ENCODE measurements at regions not wholly inside any gene's neighbourhood (a gene's known extent, or its start where the extent isn't known, plus 50 kb on each side); places are given as distances from the start of the nearest gene placed in this dataset.
"Not testable (repeated sequence)": the region's sequence is repeated elsewhere in the genome, so short reads cannot be mapped to it uniquely, and the experiment has no call there.

DNA sequence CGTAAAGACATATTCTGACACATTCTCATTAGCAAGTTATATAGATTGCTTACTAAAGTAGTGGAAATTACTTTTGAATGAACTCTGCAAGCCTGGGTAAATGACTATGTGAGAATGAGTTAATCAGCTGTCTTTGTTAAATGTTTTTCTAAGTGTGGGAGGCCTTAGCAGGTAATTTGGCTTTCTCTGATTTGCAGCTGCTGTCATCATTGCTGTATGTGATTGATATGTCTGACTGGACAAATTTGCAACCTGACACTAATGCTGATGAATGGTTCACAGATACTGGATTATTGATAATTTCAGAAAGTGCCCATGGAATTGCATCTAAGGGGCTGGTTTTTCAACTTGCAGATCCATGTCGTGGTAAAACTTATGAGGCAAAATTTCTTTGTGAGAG lies 372.2 kb upstream of the SGO1 start:
- CTCF ChIA-PET = no interaction called here
- DNase-seq = no peak
- Mint-ChIP-seq H3K27ac (no peak overlapping the region), H3K27me3 (no peaks in the 10 kb centered on the region), H3K4me3 (no peak overlapping the region), H3K36me3 (no peaks in the 10 kb centered on the region), H3K4me1 (no peaks in the 10 kb centered on the region), H3K9me3 (peaks cover 7% of the 10 kb centered on the region)

DNA sequence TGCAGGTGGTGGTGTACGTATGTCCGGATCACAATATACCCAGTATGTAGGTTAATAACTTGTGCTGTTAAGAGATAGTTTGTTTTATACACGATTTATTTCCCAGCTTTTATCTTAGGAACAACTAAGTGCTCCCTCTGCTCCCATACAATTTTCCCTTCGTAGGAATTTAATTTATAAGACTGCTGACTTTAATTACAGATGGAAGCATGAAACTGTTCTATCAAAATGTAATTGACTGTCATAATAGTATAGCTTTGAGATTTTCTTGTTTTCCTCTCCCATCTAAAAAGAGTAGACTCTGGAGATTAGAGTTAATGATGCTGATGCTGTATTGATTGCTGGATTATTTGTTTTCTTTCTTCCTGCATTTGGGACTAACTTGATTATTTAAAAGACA lies 370.7 kb upstream of the SGO1 start:
- CTCF ChIA-PET = no interaction called here
- H3K9me3 Mint-ChIP-seq = peaks cover 3% of the 10 kb centered on the region
- no peak for DNase-seq
- H3K4me3 Mint-ChIP-seq = no peak overlapping the region
- H3K27ac Mint-ChIP-seq = no peak overlapping the region
- no peaks in the 10 kb centered on the region for H3K4me1 Mint-ChIP-seq
- no peaks in the 10 kb centered on the region for H3K36me3 Mint-ChIP-seq
- H3K27me3 Mint-ChIP-seq = no peaks in the 10 kb centered on the region

DNA sequence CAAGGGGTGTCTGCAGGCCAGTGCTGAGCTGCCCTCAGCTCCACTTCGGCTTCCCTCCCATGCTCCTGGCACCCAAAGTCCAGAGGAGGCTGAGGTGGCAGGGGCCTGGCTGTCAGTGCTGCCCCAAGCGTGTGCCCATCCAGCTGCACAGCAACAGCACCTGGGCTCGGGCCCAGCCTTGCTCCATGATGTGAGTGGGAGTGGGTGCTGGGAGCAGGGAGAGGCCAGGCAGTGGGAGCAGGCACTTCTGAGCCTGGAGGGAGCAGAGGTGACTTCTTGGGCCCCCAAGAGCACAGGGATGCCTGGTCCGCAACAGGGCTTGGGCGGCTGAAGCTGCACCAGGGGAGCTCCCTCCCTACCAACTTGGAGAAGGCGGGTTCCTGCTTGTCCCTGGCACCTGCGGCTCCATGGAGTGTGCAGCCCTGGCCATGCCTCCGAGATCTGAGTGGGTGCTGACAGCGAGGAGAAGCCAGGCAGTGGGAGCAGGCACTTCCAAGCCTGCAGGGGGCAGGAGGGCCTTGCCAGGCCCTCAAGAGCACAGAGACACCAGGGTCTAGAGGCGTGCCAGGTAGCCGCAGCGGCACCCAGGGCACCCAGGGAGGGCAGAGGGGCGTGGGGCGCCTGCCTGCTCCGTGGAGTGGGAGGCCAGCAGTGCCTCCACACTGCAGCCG lies 366.7 kb upstream of the SGO1 start:
- no peak for DNase-seq
- peaks cover 12% of the 10 kb centered on the region for H3K9me3 Mint-ChIP-seq
- CTCF ChIA-PET = no interaction called here
- no peaks in the 10 kb centered on the region for H3K4me1 Mint-ChIP-seq
- no peak overlapping the region for H3K27ac Mint-ChIP-seq
- no peak overlapping the region for H3K4me3 Mint-ChIP-seq
- no peaks in the 10 kb centered on the region for H3K36me3 Mint-ChIP-seq
- no peaks in the 10 kb centered on the region for H3K27me3 Mint-ChIP-seq

DNA sequence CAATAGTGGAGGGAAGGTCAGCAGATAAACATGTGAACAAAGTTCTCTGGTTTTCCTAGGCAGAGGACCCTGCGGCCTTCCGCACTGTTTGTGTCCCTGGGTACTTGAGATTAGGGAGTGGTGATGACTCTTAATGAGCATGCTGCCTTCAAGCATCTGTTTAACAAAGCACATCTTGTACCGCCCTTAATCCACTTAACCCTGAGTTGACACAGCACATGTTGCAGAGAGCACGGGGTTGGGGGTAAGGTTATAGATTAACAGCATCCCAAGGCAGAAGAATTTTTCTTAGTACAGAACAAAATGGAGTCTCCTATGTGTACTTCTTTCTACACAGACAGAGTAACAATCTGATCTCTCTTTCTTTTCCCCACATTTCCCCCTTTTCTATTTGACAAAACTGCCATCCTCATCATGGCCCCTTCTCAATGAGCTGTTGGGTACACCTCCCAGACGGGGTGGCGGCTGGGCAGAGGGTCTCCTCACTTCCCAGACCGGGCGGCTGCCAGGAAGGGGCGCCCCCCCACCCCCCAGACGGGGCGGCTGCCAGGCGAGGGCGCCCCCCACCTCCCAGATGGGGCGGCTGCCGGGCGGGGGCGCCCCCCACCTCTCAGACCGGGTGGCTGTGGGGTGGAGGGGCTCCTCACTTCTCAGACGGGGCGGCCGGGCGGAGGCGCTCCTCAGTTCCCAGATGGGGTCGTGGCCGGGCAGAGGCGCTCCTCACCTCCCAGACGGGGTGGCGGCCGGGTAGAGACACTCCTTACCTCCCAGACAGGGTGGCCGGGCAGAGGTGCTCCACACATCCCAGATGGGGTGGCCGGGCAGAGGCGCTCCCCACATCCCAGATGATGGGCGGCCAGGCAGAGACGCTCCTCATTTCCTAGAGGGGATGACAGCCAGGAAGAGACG lies 361.6 kb upstream of the SGO1 start:
- CTCF ChIA-PET, H3K36me3 Mint-ChIP-seq, DNase-seq, H3K4me1 Mint-ChIP-seq, H3K4me3 Mint-ChIP-seq, H3K27ac Mint-ChIP-seq, H3K27me3 Mint-ChIP-seq: not testable (repeated sequence)
- peaks cover 11% of the 10 kb centered on the region for H3K9me3 Mint-ChIP-seq

DNA sequence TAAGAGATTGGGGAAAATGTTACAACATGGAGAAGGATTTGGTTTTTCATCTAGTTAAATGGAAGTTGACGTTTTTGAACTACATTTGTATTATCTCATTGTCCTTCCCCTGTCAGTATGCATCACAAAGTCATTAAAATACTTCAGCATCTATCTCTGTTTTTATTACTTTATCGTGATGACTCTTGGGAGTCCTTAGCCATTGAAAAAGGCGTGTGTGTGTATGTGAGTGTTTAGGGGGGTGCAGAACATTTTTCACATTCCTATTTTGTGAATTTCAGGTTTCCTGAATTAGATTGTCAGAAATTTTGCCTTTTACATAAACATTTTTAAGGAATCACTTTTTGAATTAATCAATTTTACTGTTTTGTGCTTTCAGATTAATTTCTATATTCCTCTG lies 360.6 kb upstream of the SGO1 start:
- no peak overlapping the region for H3K4me3 Mint-ChIP-seq
- no peaks in the 10 kb centered on the region for H3K27me3 Mint-ChIP-seq
- H3K9me3 Mint-ChIP-seq = peaks cover 10% of the 10 kb centered on the region
- H3K4me1 Mint-ChIP-seq = no peaks in the 10 kb centered on the region
- H3K36me3 Mint-ChIP-seq = no peaks in the 10 kb centered on the region
- no peak overlapping the region for H3K27ac Mint-ChIP-seq
- CTCF ChIA-PET = no interaction called here
- no peak for DNase-seq

DNA sequence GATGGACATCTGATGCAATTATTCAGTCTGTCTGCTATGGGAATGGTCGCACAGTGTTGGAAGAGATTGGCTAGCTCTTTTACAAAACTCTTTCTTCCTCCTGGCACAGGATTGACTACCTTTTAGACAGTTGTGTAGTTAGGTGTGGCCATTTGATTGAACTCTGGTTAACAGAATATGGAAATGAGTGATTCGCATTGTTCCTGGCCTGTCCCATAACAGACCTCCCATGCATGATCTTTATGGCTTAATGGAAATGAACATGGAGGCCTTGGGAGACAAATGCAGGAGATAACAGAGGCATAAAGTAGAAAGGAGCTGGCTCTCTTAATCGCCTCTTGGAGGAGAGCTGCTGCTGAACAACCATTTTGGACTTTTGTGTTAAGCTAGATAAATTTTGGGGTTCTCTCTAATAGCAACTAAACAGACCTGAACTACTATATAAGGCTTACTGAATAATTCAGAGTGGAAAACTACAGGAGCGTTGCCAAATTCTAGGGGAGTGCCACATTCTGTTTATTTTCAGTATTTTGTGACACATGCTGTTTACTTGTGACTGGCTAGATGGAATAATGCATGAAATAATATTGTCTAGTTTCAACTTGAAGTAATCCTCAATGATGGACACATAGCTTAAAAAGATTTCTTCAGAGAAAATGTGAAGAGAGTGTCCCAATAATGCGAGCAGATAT lies 357.7 kb upstream of the SGO1 start:
- Mint-ChIP-seq H3K9me3 (peaks cover 7% of the 10 kb centered on the region), H3K4me1 (no peaks in the 10 kb centered on the region), H3K4me3 (no peak overlapping the region), H3K36me3 (no peaks in the 10 kb centered on the region), H3K27ac (no peak overlapping the region), H3K27me3 (no peaks in the 10 kb centered on the region)
- CTCF ChIA-PET = no interaction called here
- no peak for DNase-seq

DNA sequence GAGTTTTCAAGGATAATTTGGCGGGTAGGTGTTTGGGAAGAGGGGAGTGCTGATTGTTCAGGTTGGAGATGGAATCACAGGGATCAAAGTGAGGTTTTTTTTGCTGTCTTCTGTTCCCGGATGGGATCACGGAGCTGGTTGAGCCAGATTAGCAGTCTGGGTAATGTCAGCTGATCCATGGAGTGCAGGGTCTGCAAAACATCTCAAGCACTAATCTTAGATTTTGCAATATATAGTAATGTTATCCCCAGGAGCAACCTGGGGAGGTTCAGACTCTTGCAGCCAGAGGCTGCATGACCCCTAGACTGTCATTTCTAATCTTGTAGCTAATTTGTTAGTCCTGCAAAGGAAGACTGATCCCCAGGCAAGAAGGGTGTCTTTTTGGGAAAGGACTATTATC lies 354.1 kb upstream of the SGO1 start:
- H3K27me3 Mint-ChIP-seq = no peaks in the 10 kb centered on the region
- no peak for DNase-seq
- no peaks in the 10 kb centered on the region for H3K4me1 Mint-ChIP-seq
- CTCF ChIA-PET = no interaction called here
- no peak overlapping the region for H3K27ac Mint-ChIP-seq
- H3K4me3 Mint-ChIP-seq = no peak overlapping the region
- H3K9me3 Mint-ChIP-seq = no peaks in the 10 kb centered on the region
- no peaks in the 10 kb centered on the region for H3K36me3 Mint-ChIP-seq

DNA sequence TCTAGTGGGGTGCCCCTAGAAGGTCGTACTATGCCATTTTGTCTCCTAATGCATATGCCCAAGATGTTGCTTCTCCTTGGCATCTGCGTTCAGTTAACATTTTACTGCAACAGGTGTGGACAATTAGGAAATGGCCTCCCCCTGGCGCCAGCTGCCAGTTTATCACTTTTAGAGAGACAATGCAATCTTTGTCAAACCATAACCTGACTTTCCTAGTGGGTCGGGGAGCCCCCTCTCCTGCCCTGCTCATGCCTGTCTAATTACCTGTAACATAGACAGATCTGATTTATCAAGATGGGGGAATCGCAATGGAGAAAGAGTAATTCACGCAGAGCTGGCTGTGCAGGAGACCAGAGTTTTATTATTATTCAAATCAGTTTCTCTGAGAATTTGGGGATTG lies 353.7 kb upstream of the SGO1 start:
- Mint-ChIP-seq H3K4me1 (no peaks in the 10 kb centered on the region), H3K36me3 (no peaks in the 10 kb centered on the region), H3K4me3 (no peak overlapping the region), H3K27ac (no peak overlapping the region), H3K27me3 (no peaks in the 10 kb centered on the region), H3K9me3 (no peaks in the 10 kb centered on the region)
- CTCF ChIA-PET = no interaction called here
- DNase-seq = no peak

DNA sequence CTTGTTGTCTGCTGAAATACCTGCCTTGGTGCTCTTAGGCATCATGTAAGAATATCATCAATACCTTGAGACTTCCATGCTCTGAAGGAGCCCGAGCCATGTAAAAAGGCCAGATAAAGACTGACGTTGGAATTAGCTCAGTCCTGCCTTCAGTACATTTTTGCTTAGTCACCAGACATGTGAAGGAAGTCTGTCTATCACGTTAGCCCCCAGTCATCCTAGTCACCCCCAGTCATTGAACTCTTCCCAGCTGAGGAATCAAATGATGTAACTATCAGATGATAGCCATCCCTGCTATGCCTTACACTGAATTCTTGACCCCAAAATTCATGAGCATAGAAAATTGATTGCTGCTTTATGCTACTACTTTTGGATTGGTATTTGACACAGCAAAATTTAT lies 351.2 kb upstream of the SGO1 start:
- DNase-seq = no peak
- Mint-ChIP-seq H3K27ac (no peak overlapping the region), H3K27me3 (no peaks in the 10 kb centered on the region), H3K36me3 (no peaks in the 10 kb centered on the region), H3K4me3 (no peak overlapping the region), H3K9me3 (no peaks in the 10 kb centered on the region), H3K4me1 (no peaks in the 10 kb centered on the region)
- CTCF ChIA-PET = no interaction called here

DNA sequence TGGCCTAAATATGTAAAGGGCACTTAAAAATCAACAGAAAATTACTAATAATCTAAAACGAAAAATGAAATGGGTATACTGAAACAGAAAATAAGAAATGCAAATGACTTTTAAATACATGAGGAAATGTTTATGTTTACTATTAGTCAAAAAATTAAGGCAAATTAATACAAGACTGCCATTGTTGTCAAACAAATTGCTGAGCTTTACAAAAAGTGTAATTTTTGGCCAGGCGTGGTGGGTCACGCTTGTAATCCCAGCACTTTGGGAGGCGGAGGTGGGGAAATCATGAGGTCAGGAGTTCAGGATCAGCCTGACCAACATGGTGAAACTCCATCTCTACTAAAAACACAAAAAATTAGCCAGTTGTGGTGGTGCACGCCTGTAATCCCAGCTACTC lies 343.9 kb upstream of the SGO1 start:
- no peaks in the 10 kb centered on the region for H3K4me1 Mint-ChIP-seq
- DNase-seq = no peak
- H3K27ac Mint-ChIP-seq = no peak overlapping the region
- H3K9me3 Mint-ChIP-seq = no peaks in the 10 kb centered on the region
- H3K4me3 Mint-ChIP-seq = no peak overlapping the region
- H3K27me3 Mint-ChIP-seq = no peaks in the 10 kb centered on the region
- H3K36me3 Mint-ChIP-seq = no peaks in the 10 kb centered on the region
- CTCF ChIA-PET = no interaction called here

DNA sequence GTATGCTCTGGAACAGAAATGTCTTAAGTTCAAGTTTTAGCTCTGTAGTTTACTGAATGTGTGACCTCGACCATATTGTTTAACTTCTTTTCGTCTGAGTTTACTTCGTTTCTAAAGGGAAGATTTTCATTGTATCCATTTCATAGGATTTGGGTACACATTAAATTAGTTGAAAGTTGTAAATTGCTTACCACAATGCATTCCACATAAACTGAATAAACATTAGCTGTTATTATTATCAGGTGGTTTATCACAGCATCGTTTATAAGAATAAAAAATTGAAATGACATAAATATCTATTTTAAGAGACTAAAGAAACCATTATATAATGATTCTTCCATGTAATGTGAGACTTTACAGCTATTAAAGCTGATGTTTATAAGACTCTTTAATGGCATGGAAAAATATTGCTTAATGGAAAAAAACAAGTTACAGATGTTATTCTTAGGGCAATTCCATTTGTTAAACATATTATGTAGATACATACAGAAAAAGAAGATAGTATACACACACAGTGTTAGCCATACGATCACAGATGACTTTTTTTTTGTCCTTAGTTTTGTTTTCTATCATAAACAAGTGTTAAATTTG lies 342.3 kb upstream of the SGO1 start:
- H3K27ac Mint-ChIP-seq = no peak overlapping the region
- CTCF ChIA-PET = no interaction called here
- H3K36me3 Mint-ChIP-seq = no peaks in the 10 kb centered on the region
- no peak overlapping the region for H3K4me3 Mint-ChIP-seq
- H3K4me1 Mint-ChIP-seq = no peaks in the 10 kb centered on the region
- no peaks in the 10 kb centered on the region for H3K9me3 Mint-ChIP-seq
- no peak for DNase-seq
- no peaks in the 10 kb centered on the region for H3K27me3 Mint-ChIP-seq

DNA sequence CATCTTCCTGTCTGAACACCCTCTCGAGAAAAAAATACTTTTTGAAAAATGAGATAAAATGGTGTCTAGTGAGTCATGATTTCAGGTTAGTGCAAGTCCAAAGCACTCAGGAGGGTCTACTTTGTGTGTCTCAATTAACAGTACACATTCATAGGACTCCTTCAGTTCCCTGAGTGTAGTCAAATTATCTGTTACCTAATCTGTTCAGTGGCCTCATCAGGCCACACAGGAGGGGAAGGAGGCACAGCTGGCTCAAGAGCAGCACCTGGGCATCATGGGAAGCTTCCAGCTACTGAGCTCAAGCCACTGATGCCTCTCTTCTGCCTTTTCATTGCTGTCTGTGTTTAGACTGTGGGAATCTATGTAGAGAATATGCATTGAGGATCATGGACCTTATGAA lies 341.4 kb upstream of the SGO1 start:
- H3K27ac Mint-ChIP-seq = no peak overlapping the region
- no peaks in the 10 kb centered on the region for H3K4me1 Mint-ChIP-seq
- H3K27me3 Mint-ChIP-seq = no peaks in the 10 kb centered on the region
- no peaks in the 10 kb centered on the region for H3K9me3 Mint-ChIP-seq
- CTCF ChIA-PET = no interaction called here
- H3K4me3 Mint-ChIP-seq = no peak overlapping the region
- no peak for DNase-seq
- H3K36me3 Mint-ChIP-seq = no peaks in the 10 kb centered on the region

DNA sequence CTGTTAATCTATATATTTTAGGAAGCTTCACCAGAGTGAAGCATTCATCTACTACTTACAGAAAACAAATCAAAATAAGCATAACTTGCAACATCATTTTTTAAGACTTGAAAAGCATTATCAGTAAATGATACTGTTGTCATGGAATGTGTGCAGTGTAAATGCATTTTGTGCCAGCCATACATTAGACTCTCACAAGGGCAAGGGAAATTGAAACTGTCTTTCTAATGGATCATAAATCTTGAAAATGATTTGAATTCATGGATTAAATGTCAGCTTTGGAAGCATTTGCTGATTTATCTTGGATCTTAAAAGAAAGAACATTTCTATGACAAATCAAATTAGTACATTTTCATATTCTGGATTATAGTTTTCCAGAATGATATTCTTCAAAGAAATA lies 338.3 kb upstream of the SGO1 start:
- Mint-ChIP-seq H3K27ac (no peak overlapping the region), H3K4me1 (no peaks in the 10 kb centered on the region), H3K4me3 (no peak overlapping the region), H3K27me3 (no peaks in the 10 kb centered on the region), H3K36me3 (no peaks in the 10 kb centered on the region), H3K9me3 (peaks cover 2% of the 10 kb centered on the region)
- CTCF ChIA-PET = no interaction called here
- no peak for DNase-seq

DNA sequence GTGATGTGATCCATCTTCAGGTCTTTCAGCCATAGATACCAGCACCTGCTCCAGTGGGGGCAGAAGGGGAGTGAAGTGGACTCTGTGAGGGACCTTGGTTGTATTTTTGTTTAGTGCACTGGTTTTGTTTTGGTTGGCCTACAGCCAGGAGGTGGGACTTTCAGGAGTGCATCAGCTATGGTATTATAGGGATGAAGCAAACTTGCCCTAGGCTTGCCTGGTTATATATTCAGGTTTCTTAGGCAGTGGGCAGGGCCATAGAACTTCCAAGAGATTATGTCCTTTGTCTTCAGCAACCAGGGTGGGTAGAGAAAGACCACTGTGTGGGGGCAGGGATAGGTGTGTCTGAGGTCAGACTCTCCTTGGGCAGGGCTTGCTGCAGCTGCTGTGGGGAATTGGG lies 337.3 kb upstream of the SGO1 start:
- H3K27ac Mint-ChIP-seq = no peak overlapping the region
- peaks cover 2% of the 10 kb centered on the region for H3K9me3 Mint-ChIP-seq
- no peak for DNase-seq
- no peaks in the 10 kb centered on the region for H3K4me1 Mint-ChIP-seq
- H3K4me3 Mint-ChIP-seq = no peak overlapping the region
- no peaks in the 10 kb centered on the region for H3K27me3 Mint-ChIP-seq
- no peaks in the 10 kb centered on the region for H3K36me3 Mint-ChIP-seq
- CTCF ChIA-PET = no interaction called here

DNA sequence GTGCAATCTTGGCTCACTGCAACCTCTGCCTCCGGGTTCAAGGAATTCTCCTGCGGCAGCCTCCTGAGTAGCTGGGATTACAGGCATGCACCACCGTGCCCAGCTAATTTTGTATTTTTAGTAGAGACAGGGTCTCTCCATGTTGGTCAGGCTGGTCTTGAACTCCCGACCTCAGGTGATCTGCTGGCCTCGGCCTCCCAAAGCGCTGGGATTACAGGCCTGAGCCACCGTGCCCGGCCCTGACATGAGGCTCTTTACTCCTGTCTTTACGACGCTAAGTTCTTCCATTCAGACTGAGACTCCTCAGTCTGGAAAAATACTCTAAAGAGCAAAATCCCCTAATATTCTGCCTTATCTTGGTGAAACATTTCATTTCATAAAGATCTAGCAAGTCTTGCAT lies 331.3 kb upstream of the SGO1 start:
- CTCF ChIA-PET, H3K4me3 Mint-ChIP-seq, H3K27ac Mint-ChIP-seq, DNase-seq, H3K27me3 Mint-ChIP-seq, H3K9me3 Mint-ChIP-seq, H3K36me3 Mint-ChIP-seq, H3K4me1 Mint-ChIP-seq: not testable (repeated sequence)

Measured in activated naive CD4-positive, alpha-beta T cell treated with anti-CD3 and anti-CD28 coated beads, Interleukin-2, amount 10 ng/mL, durations not matched to agents 7 days and 5 days (primary cell).